MCF 10A (cell line): ENCODE measurements at regions not wholly inside any gene's neighbourhood (a gene's known extent, or its start where the extent isn't known, plus 50 kb on each side); places are given as distances from the start of the nearest gene placed in this dataset.

ENCODE experiments used
- BruUV-seq: library from RNA; stranded (reverse); fragments of 400-500 nt; replicated peaks from 2 replicates; lab custom pipeline; 2021; lab: Mats Ljungman, UMichigan
- CTCF ChIA-PET: fragments of 300-600 bp; sonication (Branson Sonifier 250); formaldehyde crosslinking; extraction: SDS; loops from one replicate; lab custom pipeline; 2021; ENCODE audit warnings: antibody characterized with exemption, inconsistent platforms; lab: Yijun Ruan, JAX
- POLR2A ChIA-PET: fragments of 300-600, 350-650 bp; sonication (Branson Sonifier 250); formaldehyde crosslinking; extraction: SDS; loops from one replicate; lab custom pipeline; 2020; ENCODE audit warnings: antibody characterized with exemption, inconsistent platforms; lab: Yijun Ruan, JAX
- DNase-seq: peaks from one replicate; pipeline ENCODE4 v3.0.0-alpha.2; 2018; ENCODE audit not compliant: unreplicated experiment
- H3K27ac Mint-ChIP-seq: one replicate; pipeline ENCODE4 v1.8.0; 2022; ENCODE audit warnings: mild to moderate bottlenecking, low read depth, mixed read lengths; ENCODE audit not compliant: unreplicated experiment
- H3K27me3 Mint-ChIP-seq: one replicate; pipeline ENCODE4 v1.8.0; 2022; ENCODE audit warnings: mixed read lengths; ENCODE audit not compliant: insufficient read depth, unreplicated experiment
- H3K36me3 Mint-ChIP-seq: one replicate; pipeline ENCODE4 v1.8.0; 2022; ENCODE audit warnings: mild to moderate bottlenecking, moderate library complexity, mixed read lengths; ENCODE audit not compliant: insufficient read depth, unreplicated experiment
- H3K4me1 Mint-ChIP-seq: one replicate; pipeline ENCODE4 v1.8.0; 2022; ENCODE audit warnings: mixed read lengths; ENCODE audit not compliant: insufficient read depth, unreplicated experiment
- H3K4me3 Mint-ChIP-seq: one replicate; pipeline ENCODE4 v1.8.0; 2022; ENCODE audit warnings: mild to moderate bottlenecking, moderate library complexity, mixed read lengths; ENCODE audit not compliant: unreplicated experiment
- H3K9me3 Mint-ChIP-seq: one replicate; pipeline ENCODE4 v1.8.0; 2022; ENCODE audit warnings: mixed read lengths; ENCODE audit not compliant: unreplicated experiment
- CTCF ChIP-seq: fragments of 200-600 bp; IDR thresholded peaks from one replicate; pipeline ENCODE4 v1.8.0; 2022; ENCODE audit warnings: antibody characterized with exemption, mild to moderate bottlenecking; ENCODE audit not compliant: unreplicated experiment
- intact Hi-C: fragments of 100-400 bp; cut with micrococcal nuclease; formaldehyde crosslinking; loops from 2 replicates; pipeline ENCODE4 v1.14.1; 2022

- Mint-ChIP-seq H3K4me1 (peaks cover 11% of the 10 kb centered on the region), H3K36me3 (no peaks in the 10 kb centered on the region), H3K9me3 (no peaks in the 10 kb centered on the region), H3K4me3 (no peak overlapping the region), H3K27me3 (no peaks in the 10 kb centered on the region), H3K27ac (no peak overlapping the region)
- POLR2A ChIA-PET, result interaction anchor here (0.5 to 1.0 kb wide), 2 partner anchors 22 to 106 kb away, joined by 3 read pairs; no protein-coding TSS in a partner anchor
- peak; percentile 64 for DNase-seq
- intact Hi-C loops, result no loop called here
- no peak for TF ChIP-seq CTCF
- BruUV-seq, result no TSS peak
- CTCF ChIA-PET, result interaction anchor here (0.7 to 1.5 kb wide), 4 partner anchors 9 to 260 kb away, joined by 3 to 4 read pairs (median 3); no protein-coding TSS in a partner anchor
These were observed 255.1 kb upstream of the KRR1 start for GRCh38 chr12:75766263-75767160.

- no peak overlapping the region for H3K4me3 Mint-ChIP-seq
- no peaks in the 10 kb centered on the region for H3K9me3 Mint-ChIP-seq
- no peak overlapping the region for H3K27ac Mint-ChIP-seq
- ChIA-PET CTCF (interaction anchor here (0.6 to 1.5 kb wide), 8 partner anchors 8 to 706 kb away, joined by 3 to 5 read pairs (median 4); no protein-coding TSS in a partner anchor), POLR2A (no interaction called here)
- no peaks in the 10 kb centered on the region for H3K36me3 Mint-ChIP-seq
- no TSS peak for BruUV-seq
- no peaks in the 10 kb centered on the region for H3K27me3 Mint-ChIP-seq
- intact Hi-C loops, result no loop called here
- peaks cover 11% of the 10 kb centered on the region for H3K4me1 Mint-ChIP-seq
- no peak for TF ChIP-seq CTCF
- DNase-seq, result no peak
These were observed 254.0 kb upstream of the KRR1 start for GRCh38 chr12:75765170-75766059.

GRCh38 chr12:75764091-75764841 is 252.9 kb upstream of the KRR1 start:
- CTCF ChIA-PET, result interaction anchor here (0.6 to 1.3 kb wide), 3 partner anchors 14 to 213 kb away, joined by 3 to 5 read pairs (median 4); no protein-coding TSS in a partner anchor
- POLR2A ChIA-PET, result interaction anchor here (0.8 kb wide), 2 partner anchors 15 to 21 kb away, joined by 3 read pairs; no protein-coding TSS in a partner anchor
- Mint-ChIP-seq H3K9me3 (no peaks in the 10 kb centered on the region), H3K27ac (no peak overlapping the region), H3K27me3 (no peaks in the 10 kb centered on the region), H3K4me1 (peaks cover 18% of the 10 kb centered on the region), H3K4me3 (no peak overlapping the region), H3K36me3 (no peaks in the 10 kb centered on the region)
- DNase-seq, result no peak
- no TSS peak for BruUV-seq
- no peak for TF ChIP-seq CTCF
- intact Hi-C loops, result no loop called here
